OCI-LY3 (cell line): ENCODE measurements at regions not wholly inside any gene's neighbourhood (a gene's known extent, or its start where the extent isn't known, plus 50 kb on each side); places are given as distances from the start of the nearest gene placed in this dataset.
"Not testable (repeated sequence)": the region's sequence is repeated elsewhere in the genome, so short reads cannot be mapped to it uniquely, and the experiment has no call there.

Experiments used
- EZH2phosphoT487 ChIP-seq: fragments of 200-600 bp; shearing (Covaris generic); IDR thresholded peaks from 2 replicates; pipeline ENCODE4 v1.6.1; 2018; ENCODE audit warnings: antibody characterized with exemption, mixed run types, low read depth
- TF ChIP-seq, protein P1 (sequence below): fragments of 200-600, 300-600 bp; sonication (generic); IDR thresholded peaks from 2 replicates; pipeline ENCODE4 v1.5.1; 2014; ENCODE audit warnings: antibody characterized with exemption, low read length, low read depth

GRCh38 chr4:8963533-8963932, 91.9 kb upstream of the HMX1 start:
- TF ChIP-seq, protein P1, sequence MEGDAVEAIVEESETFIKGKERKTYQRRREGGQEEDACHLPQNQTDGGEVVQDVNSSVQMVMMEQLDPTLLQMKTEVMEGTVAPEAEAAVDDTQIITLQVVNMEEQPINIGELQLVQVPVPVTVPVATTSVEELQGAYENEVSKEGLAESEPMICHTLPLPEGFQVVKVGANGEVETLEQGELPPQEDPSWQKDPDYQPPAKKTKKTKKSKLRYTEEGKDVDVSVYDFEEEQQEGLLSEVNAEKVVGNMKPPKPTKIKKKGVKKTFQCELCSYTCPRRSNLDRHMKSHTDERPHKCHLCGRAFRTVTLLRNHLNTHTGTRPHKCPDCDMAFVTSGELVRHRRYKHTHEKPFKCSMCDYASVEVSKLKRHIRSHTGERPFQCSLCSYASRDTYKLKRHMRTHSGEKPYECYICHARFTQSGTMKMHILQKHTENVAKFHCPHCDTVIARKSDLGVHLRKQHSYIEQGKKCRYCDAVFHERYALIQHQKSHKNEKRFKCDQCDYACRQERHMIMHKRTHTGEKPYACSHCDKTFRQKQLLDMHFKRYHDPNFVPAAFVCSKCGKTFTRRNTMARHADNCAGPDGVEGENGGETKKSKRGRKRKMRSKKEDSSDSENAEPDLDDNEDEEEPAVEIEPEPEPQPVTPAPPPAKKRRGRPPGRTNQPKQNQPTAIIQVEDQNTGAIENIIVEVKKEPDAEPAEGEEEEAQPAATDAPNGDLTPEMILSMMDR, result not testable (repeated sequence)
- TF ChIP-seq EZH2phosphoT487, result not testable (repeated sequence)
